HG03135 (cell line): ENCODE measurements at regions not wholly inside any gene's neighbourhood (a gene's known extent, or its start where the extent isn't known, plus 50 kb on each side); places are given as distances from the start of the nearest gene placed in this dataset.
"Not testable (repeated sequence)": the region's sequence is repeated elsewhere in the genome, so short reads cannot be mapped to it uniquely, and the experiment has no call there.

Experiments used
- ATAC-seq: cut with Tn5 transposase; IDR thresholded peaks from one replicate; pipeline ENCODE4 v1.9.1; 2021; ENCODE audit warnings: mild to moderate bottlenecking, moderate library complexity; ENCODE audit not compliant: unreplicated experiment

DNA sequence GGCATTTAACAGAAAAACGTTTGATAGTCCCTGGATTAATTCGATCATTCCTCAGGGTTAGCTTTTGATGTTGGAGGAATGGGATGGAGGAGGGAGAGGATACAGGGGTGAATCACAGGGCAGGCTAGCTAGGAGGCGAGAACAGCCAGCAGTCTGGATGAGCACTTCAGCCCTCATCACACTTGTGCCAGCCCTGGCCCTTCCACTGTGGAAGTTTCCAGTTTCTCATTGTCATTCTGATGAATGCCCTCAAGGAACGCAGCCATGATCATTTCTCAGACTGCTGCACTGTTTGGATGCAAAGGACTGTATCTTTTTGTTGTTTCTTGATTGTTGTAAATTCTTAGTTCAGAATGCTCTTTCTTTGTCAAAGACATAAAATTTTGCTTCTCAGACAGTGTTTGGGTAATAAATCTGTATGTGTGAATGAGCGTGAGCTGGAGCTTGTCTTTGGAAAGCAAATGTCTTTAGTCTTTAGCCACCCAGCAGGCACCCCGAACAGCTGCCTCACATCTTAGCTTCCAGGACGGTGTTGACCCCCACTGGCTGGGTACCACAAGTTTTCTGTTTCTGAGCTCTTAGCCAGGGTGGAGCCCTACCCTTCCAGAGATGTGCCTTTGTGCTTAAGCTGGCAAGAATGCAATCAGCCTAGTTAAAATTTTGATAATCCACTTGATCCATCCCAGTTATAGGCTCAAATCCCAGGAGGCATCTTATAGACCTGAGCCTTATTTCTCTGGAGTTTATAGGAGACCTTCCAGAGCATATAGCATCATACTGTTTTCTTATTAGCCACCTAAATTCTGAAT, 121.1 kb downstream of the PDCD6IP start:
- no peak for ATAC-seq

DNA sequence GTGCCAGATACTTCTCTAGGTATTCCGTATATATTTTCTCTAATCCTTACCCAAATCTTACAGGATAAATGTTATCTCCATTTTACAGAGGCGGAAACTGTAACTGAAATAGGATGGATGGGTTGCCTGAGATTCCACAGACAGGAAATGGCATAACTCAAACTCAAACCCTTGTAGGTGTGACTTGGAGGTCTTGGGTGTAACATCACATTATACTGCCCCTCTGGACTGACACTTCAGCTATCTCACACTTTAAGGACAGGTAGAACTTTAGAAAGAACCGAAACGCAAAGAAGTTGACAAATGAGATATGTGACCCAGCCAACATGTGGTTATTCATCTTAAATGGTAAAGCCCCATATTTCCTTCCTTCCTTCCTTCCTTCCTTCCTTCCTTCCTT, 122.1 kb downstream of the PDCD6IP start:
- ATAC-seq: no peak

DNA sequence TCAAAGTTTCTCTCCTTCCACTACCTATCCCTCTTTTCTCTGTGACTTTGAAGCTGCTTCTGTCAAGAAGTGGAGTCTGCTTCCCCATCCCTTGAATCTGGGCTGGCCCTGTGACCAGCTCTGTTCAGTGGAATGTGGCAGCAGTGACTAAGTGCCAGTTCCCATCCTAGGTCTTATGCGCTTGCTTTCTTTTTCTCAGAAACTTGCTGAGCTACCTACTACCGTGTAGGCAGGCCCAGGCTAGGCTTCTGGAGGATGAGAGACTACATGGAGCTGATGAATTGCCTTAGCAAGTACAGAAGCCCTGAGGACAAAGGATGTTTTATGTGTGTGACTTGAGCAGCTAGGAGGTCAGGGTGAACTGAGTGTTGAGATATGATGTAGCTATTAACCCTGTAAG, 123.2 kb downstream of the PDCD6IP start:
- ATAC-seq: no peak

DNA sequence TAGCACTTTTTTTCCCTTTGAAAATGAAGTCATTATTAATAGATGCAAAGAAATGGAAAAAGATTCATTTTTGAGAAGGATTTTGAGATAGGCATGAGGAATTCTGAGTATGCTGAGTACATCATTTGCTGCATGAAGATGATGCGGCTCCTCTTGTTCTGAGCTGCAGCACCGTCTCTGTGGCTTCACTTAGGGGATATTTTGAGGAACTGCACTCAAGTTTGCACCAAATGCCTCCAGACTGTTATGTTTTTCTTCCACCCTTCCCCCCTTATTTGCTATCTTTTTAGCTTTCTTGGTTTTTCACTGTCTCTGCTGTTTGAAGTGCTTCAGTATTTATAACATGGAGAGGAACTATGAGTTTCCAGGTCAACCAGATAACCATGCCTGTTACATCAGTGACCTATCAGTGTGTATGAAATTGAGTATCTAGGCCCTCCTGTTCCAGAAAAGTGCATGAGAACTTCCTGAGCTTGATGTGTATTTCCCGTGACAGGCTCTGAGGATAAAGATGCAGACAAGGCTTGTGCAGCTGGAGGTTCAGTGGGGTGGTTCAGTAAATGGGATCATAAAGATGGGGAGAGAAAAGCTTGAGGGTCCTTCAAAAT, 128.7 kb downstream of the PDCD6IP start:
- ATAC-seq: no peak

DNA sequence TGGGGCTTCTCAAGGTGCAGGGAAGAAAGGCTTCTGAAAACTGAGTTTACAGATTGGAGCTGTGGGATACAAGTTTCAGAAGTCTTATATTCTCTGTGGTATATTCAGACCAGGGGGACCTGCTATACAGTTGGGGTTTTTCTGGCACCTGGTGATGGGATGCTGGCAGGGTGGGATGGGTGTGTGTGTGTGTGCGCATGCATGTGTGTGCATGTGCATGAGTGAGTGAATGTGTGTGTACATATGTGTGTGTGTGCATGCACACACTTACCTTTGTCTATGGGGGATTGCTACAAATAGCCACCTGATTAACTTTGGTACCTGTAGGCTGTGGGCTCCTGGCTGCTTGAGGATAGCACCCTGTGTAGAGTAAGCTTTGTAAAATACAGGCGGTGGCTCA, 131.4 kb downstream of the PDCD6IP start:
- no peak for ATAC-seq

DNA sequence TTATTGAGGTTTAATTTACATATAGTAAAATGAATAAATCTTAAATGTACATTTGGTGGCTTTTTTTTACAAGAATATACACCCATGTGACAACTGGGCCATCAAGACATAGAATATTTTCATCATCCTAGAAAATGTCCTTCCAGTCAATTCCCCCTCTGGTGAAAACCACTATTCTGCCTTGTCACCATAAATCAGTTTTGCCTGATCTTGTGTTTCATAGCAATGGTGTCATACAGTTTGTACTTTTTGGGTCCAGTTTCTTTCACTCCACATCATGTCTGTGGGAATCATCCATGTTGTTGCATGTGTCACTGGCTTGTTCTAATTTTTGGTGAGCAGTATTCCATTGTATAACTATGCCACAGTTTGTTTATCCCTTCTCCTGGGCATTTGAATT, 133.1 kb downstream of the PDCD6IP start:
- ATAC-seq: no peak

DNA sequence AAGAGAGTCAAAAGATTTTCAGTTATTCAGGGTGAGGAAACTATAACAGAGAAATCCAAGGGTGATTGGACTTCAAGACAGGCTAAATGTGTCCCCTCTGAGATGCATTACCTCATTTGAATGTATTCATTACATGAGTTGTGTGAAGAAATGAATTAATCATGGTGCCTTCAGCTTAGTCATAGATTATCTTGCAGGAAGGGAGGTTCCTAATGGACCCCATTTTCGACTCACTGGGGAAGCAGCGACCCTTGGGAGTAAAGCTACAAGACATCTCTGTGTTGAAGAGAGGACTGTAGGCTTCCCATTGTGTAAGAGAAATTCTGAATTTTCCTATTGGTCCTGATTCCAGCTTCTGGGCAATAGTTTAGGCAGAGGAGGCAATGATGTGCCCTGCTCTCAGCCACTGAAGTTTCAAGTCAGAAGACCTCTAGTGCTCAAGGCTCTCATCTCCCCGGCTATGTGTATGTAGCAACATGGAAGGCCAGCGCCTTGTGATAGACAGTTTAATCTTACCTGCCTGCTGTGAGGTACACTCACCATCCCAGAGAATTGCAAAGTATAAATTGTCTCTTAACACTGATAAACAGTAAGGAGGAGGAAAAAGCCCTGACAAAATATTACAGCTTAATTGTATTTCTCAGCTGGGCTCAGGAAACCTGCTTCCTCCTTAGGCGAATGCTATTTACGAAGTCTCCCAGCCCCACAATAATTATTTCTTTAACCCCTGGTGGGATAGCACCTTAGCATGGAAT, 133.8 kb downstream of the PDCD6IP start:
- no peak for ATAC-seq

DNA sequence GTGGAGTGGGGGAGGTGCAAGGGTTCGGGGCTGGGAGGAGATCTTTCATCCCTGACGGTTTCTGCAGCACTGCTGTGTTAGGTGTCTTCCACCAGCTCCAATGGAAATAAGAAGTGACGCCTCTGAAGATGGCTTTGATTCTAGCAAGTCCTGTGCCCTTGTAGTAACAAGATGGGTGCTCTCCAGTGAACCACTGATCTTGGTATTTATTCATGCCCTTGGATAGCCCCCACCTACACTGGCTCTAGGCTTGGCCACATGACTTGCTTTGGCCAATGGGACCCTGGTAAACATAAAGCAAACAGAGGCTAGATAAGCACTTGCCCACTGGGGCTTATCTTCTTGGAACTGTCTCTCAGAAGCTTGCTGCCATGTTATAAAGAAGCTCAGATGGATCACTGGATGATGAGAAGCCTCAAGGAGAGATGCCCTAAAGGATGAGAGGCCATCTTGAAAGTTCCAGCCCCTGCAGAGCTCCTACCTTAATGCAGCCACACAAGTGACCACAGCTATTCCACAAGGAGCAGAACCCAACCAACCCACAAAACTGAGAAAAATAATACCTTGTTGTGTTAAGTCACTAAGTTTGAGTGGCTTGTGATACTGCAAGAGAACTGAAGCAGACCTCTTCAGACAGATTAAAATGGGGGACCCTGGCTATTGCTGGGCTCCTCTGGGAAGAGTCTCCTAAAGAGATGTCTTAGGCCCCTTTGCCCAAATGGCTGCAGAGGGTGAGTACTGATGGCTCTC, 137.9 kb downstream of the PDCD6IP start:
- ATAC-seq: no peak

DNA sequence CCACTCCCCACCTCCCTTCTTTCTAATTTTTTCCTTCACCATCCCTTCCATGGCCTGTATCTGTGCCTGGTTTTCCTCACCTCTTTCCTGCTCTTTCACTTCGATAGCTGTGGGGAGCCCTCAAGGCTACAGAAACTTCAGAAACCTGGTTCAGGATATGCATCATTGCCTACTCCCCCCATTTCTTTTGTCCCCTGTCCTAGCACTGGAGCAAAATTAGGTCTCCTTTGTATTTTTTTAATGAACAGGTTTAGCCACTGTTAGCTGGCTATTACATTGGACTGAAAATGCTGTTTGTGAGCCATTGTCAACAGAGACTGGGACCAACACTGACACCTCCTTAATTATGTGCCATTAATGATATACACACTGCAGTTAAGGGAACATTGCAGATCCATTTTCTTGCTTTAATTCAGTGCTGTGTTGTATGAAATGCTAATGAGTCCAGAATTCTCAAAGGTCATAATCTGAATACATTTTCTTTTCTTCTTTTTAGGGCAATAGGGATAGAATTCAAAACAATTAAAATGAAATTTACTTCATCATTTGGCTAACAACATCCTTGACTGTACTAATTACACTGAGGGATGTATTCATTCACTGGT, 138.6 kb downstream of the PDCD6IP start:
- no peak for ATAC-seq

DNA sequence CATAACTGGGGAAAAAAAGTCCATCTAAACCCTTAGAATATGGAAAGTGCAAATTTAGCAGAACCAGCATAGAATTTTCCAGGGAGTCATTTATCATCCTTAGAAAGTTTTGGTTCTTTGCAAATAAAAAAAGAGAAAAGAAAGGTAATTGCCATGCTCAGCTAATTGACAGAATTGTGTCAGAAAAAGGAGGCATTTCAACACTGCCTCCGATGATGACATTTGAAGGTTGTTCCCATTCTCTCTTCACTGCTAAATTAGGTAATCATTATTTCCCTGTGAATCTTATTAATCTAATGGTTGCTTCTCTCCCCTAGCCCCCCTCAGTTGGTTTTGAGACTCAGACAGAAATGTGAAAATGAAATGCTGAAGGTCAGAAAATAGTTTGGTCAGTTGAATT, 139.2 kb downstream of the PDCD6IP start:
- no peak for ATAC-seq

DNA sequence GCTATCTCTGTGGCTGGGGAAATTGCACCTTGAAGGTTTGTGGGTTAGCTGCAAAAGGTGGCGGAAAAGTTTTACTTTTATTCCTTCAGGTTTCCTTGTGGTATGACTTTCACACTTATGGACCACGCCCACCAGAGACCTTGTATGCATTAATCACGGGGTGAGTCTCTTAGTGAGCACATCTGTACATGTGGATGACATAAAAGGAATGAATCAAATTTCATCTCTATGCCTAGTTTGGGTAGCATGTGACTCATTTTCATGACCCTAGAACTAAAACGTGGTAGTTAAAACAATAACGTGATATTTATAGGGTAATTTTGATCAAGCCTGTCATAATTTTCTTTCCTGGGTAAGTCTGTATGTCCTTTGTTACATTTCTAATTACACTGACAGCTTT, 141.7 kb downstream of the PDCD6IP start:
- ATAC-seq: no peak

DNA sequence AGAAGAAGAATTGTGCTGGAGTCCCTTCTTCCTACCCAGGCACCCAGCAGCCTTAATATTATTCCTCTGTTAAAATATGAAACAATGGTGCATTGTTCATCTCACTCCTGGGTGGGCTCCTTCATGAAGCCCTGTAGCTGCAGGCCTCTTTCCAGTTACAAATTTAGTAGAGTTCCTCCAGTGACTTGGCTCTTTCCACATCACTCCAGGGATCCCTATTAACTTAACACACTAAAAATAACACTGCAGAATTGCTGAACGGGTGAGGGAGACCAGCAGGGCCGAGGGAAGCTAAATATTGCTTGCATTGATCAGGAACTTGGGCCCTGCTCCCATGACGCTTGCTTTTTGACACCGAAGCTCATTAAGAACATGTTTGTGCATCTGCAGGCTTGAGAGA, 142.3 kb downstream of the PDCD6IP start:
- ATAC-seq: no peak

DNA sequence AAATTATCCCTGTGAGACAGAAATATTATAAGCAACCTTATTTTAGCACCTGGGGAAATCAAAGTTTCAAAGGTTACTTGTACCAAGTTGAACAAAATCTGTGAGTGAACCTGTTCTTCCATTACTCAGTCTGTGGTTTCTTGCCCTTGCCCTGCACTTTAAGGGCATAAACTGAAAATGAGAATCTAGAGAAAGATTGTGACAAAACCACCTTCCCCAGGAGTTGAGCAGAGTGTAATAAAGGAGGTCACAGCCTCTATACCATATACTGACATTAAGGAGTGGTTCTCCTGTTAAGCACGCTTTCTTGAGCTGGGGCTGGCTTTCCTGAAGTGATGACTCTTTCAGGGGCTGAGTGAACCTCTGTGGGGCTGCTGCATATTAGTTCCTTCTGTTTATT, 143.4 kb downstream of the PDCD6IP start:
- ATAC-seq: no peak

DNA sequence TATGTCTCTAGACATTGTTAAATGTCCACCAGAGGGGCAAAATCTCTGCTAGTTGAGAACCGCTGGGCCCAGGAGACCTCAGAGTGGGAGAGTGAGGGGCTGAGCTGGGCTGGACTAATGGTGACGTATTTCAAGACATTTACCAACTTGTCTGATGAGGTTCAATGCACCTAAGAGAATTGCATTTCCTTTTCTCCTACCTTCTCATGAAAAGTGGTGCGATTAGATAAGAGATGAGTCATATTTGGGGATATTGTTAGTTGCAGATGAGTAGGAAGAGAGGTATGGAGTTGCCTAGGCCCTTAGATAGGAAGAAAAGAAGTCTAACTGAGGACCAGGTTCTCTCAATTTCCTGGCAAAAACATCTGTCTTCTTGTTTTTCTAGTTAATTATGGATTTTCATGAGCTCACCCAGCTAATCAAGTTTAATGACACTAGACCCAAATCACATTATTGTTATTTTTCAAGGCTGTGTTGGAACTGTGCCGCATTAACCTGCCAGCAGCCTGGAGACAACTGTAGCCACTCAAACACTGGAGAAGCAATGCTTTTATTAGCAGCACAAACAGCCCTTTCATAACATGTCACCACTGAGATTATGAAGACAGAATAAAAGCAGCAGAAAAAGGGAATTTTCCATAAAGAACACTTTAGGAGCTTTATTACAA, 144.2 kb downstream of the PDCD6IP start:
- no peak for ATAC-seq

DNA sequence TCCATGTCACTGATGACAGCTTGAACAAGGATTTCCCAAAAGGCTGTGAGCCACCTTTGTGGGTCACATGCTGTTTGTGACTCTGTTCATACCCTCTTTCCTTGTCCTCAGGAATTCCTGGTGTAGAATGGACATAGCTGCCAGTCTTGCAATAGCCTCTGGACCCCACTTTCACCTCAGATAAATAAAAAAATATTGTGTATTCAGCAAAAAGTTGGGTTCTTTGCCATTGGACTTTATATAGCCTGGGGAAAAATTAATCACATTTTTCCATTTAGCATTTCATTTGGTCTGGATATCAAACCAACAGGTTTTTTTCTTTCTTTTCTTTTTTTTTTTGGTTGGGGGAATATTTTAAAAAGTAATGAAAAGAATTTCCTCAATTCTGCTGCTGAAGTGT, 144.8 kb downstream of the PDCD6IP start:
- no peak for ATAC-seq

DNA sequence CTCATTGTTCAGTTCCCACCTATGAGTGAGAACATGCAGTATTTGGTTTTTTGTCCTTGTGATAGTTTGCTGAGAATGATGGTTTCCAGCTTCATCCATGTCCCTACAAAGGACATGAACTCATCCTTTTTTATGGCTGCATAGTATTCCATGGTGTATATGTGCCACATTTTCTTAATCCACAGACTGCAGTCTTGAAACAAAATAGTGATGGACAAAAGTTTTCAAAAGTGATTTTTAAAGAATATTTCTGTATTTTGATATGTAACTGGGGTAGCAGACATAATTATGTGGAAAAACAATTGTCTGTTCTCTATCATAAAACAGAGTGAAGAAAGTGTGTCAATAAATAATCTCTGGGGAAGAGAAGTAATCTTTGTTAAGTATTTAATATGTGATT, 148.2 kb downstream of the PDCD6IP start:
- ATAC-seq: not testable (repeated sequence)

DNA sequence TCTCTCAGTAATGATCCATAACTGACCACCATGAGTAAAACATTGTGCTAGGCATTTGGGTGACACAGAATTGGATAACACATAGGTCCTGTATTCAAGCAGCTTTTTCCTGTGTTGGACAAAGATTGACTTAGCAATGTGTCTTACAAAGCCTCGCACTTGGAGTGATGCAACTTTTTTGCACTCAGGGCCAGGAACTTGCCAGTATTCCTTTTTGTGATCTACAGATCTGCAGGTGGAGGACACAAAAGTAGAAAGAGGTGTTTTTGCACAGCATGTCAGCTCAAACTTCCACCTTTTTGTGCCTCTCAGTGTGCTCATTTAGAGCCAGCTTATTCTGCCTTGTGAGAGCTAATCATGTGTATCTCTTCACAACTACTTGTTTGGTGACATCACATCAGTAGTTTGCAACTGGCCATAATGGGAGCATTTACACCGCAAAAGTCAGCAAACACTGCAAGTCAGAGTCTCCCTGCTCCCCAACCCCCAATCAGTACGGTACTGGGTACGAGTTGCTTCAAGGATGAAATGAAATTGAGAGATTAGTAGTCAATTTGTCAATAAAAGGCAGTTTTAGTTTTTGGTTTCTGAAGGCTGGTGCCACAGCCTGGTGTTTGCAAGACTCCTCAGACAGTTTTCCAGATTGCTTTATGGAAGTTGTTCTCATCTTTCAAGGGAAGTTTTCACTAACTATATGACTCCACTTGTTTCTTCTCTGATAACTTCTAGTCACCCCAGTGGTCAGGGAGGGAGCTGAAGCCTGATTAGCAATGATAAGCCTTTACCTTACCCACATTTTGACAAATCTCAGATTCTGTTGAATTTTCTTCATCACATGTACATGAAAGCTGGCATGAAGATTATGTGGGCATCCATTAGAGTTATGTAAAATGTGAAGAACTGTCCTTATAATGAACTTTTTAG, 149.1 kb downstream of the PDCD6IP start:
- ATAC-seq: no peak

DNA sequence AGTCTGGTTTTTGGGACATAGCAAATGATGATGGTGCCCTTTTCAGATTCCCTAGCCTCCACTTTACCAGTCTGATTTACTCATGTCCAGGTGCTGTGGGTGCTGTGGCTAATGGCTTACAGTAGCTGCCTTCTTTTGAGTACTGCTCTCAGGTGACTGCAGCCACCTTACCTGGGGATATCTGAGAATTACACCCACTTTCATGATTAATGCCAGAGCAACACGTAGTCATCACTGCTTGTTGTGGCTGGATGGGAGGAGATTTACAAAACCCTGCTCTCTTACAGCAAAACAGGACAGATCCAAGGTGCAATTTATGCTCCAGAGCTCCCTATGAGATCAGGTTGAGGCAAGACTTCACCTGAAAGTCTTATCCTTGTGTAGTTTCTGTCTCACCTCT, 150.6 kb downstream of the PDCD6IP start:
- ATAC-seq: no peak

DNA sequence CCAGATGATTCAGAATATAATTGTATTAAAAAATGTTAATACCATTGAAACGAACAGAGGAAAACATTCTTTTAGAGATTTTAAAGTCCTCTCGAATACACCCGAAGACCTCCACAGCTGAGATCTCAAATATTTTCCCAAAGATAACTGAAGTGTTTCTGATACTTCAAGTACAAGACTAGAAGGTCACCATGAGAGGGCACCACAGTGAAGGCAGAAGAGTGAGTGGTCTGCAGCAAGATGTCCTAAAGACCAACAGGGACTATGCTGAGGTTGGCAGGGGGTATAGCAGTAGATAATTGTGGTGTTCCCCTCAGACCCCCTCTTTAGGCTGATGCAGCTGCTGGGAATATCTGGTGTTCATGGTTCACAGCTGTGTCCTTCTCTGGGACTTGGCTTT, 156.5 kb downstream of the PDCD6IP start:
- ATAC-seq: no peak
